ENCODE measurements at regions not wholly inside any gene's neighbourhood (a gene's known extent, or its start where the extent isn't known, plus 50 kb on each side); places are given as distances from the start of the nearest gene placed in this dataset.

GRCh38 chr5:112069329-112069728 lies 312.3 kb upstream of the NREP start:
- TF ChIP-seq POLR2A (IDR thresholded peaks at IDR 0.05) (no peak), CTCF (IDR thresholded peaks at IDR 0.05) (no peak)
- no peak for DNase-seq
- Histone ChIP-seq H3K36me3 (ENCODE audit: low read depth, missing control alignments) (no peaks in the 10 kb centered on the region), H3K9me3 (no peaks in the 10 kb centered on the region), H3K4me3 (no peak overlapping the region), H3K27me3 (no peaks in the 10 kb centered on the region), H3K27ac (no peak overlapping the region), H3K4me1 (no peaks in the 10 kb centered on the region)
- WGBS, 2 donors, result 87 to 95% methylated on average over 3 of the region's 3 CpGs
- intact Hi-C loops (cut with DNase I; ENCODE audit: low total_unique reads), result no loop called here

- Histone ChIP-seq H3K4me3 (no peak overlapping the region), H3K4me1 (no peaks in the 10 kb centered on the region), H3K27ac (no peak overlapping the region), H3K36me3 (ENCODE audit: low read depth, missing control alignments) (no peaks in the 10 kb centered on the region), H3K9me3 (no peaks in the 10 kb centered on the region), H3K27me3 (no peaks in the 10 kb centered on the region)
- DNase-seq, result no peak
- WGBS, 2 donors, result 74 to 83% methylated on average over 3 of the region's 3 CpGs
- TF ChIP-seq POLR2A (IDR thresholded peaks at IDR 0.05) (no peak), CTCF (IDR thresholded peaks at IDR 0.05) (no peak)
- intact Hi-C loops (cut with DNase I; ENCODE audit: low total_unique reads), result no loop called here
Measured at GRCh38 chr5:112068593-112068992, 311.6 kb upstream of the NREP start.

- Histone ChIP-seq H3K36me3 (ENCODE audit: low read depth, missing control alignments) (no peaks in the 10 kb centered on the region), H3K9me3 (no peaks in the 10 kb centered on the region), H3K4me1 (no peaks in the 10 kb centered on the region), H3K4me3 (no peak overlapping the region), H3K27ac (no peak overlapping the region), H3K27me3 (no peaks in the 10 kb centered on the region)
- TF ChIP-seq CTCF (IDR thresholded peaks at IDR 0.05) (no peak), POLR2A (IDR thresholded peaks at IDR 0.05) (no peak)
- intact Hi-C loops (cut with DNase I; ENCODE audit: low total_unique reads), result no loop called here
- no peak for DNase-seq
Measured at GRCh38 chr5:112065781-112066180, 308.8 kb upstream of the NREP start.

DNA sequence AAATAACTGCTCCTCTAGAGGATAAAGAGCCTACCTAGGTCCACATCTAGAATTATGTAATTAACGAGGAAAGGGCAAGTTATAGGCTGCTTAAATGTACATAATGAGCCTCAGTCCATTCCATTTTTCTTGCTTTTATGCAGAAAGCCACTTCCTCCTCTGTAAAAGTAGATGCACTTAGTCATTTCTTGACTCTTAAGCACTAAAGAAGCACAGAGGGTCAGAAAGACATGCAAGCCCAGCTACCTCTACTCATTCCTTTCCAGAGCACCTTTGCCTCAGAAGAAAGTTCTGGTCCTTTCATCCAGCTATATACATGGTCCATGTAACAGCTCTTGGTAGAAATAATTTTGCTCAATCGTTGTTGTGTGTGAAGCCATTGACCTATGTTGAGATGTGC lies 308.0 kb upstream of the NREP start:
- 86 to 89% methylated on average over 2 of the region's 2 CpGs for WGBS, 2 donors
- H3K9me3 ChIP-seq, result no peaks in the 10 kb centered on the region
- DNase-seq, result no peak
- no peaks in the 10 kb centered on the region for H3K27me3 ChIP-seq
- H3K4me3 ChIP-seq, result no peak overlapping the region
- TF ChIP-seq POLR2A (IDR thresholded peaks at IDR 0.05) (no peak), CTCF (IDR thresholded peaks at IDR 0.05) (no peak)
- no peak overlapping the region for H3K27ac ChIP-seq
- intact Hi-C loops (cut with DNase I; ENCODE audit: low total_unique reads), result no loop called here
- H3K4me1 ChIP-seq, result no peaks in the 10 kb centered on the region
- H3K36me3 ChIP-seq (ENCODE audit: low read depth, missing control alignments), result no peaks in the 10 kb centered on the region

DNA sequence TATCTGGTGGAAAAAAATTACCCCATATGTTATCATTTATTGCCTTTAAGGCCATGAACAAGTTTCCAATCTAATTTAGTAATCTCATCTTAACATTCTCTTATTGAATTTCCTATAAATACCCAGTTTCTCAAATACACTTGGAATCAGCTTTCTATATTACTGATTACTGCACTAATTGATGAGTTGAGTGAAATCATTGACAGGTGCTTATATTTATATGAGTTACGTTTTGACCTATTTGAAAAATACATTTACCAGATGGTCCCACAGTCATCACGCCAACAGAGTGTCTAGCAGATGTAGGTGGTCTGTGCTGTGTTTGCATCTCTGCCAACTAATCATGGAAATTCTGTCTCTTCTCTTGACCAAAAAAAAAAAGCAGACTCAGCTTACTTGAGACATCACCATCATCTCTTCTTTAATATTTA lies 307.3 kb upstream of the NREP start:
- TF ChIP-seq POLR2A (IDR thresholded peaks at IDR 0.05) (no peak), CTCF (IDR thresholded peaks at IDR 0.05) (no peak)
- no peaks in the 10 kb centered on the region for H3K36me3 ChIP-seq (ENCODE audit: low read depth, missing control alignments)
- H3K27me3 ChIP-seq, result no peaks in the 10 kb centered on the region
- no peak overlapping the region for H3K27ac ChIP-seq
- H3K4me3 ChIP-seq, result no peak overlapping the region
- DNase-seq, result no peak
- intact Hi-C loops (cut with DNase I; ENCODE audit: low total_unique reads), result no loop called here
- H3K4me1 ChIP-seq, result no peaks in the 10 kb centered on the region
- no peaks in the 10 kb centered on the region for H3K9me3 ChIP-seq
- 86 to 98% methylated on average over 2 of the region's 2 CpGs for WGBS, 2 donors
